ENCODE measurements at regions not wholly inside any gene's neighbourhood (a gene's known extent, or its start where the extent isn't known, plus 50 kb on each side); places are given as distances from the start of the nearest gene placed in this dataset.

DNA sequence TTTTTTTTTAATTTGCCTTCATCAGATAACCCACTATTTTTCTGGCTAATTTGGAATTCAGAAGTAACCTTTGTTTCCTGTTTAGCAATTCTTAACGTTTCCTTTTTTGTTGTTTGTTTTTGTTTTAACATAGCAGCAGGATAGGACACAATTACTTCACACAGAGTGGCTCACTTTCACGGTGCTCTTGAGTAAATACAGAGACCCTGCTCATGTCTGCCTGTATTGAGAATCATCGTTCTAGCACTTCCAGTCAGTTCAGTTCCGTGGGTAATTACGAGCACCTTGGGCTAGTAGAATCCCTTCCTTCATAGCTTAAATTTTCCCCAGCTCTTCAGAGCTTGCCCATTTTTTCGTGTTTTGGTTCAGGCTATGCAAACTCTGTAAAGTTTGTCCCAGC lies 1225.4 kb upstream of the LRRTM1 start:
- TF ChIP-seq TAF1 (IDR thresholded peaks at IDR 0.05; ENCODE audit: low read depth) (no peak), FOXM1 (IDR thresholded peaks at IDR 0.05; ENCODE audit: borderline replicate concordance, low read depth) (no peak), ZBTB7A (IDR thresholded peaks at IDR 0.05; ENCODE audit: low read depth) (no peak), TCF12 (IDR thresholded peaks at IDR 0.05; ENCODE audit: low read depth) (no peak), CEBPB (IDR thresholded peaks at IDR 0.05) (no peak), YY1 (IDR thresholded peaks at IDR 0.05; ENCODE audit: low read depth) (no peak), CREB1 (IDR thresholded peaks at IDR 0.05; ENCODE audit: low read depth) (no peak), RAD21 (IDR thresholded peaks at IDR 0.05; ENCODE audit: low read depth) (no peak), EP300 (IDR thresholded peaks at IDR 0.05; ENCODE audit: borderline replicate concordance) (no peak), TEAD4 (IDR thresholded peaks at IDR 0.05) (no peak), NFIC (IDR thresholded peaks at IDR 0.05) (no peak), EGR1 (IDR thresholded peaks at IDR 0.05) (no peak)
- TF ChIP-seq, protein P1, sequence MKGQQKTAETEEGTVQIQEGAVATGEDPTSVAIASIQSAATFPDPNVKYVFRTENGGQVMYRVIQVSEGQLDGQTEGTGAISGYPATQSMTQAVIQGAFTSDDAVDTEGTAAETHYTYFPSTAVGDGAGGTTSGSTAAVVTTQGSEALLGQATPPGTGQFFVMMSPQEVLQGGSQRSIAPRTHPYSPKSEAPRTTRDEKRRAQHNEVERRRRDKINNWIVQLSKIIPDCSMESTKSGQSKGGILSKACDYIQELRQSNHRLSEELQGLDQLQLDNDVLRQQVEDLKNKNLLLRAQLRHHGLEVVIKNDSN (IDR thresholded peaks at IDR 0.05) = no peak
- TF ChIP-seq, protein P2, sequence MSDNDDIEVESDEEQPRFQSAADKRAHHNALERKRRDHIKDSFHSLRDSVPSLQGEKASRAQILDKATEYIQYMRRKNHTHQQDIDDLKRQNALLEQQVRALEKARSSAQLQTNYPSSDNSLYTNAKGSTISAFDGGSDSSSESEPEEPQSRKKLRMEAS (IDR thresholded peaks at IDR 0.05) = no peak
- TF ChIP-seq, protein P3, sequence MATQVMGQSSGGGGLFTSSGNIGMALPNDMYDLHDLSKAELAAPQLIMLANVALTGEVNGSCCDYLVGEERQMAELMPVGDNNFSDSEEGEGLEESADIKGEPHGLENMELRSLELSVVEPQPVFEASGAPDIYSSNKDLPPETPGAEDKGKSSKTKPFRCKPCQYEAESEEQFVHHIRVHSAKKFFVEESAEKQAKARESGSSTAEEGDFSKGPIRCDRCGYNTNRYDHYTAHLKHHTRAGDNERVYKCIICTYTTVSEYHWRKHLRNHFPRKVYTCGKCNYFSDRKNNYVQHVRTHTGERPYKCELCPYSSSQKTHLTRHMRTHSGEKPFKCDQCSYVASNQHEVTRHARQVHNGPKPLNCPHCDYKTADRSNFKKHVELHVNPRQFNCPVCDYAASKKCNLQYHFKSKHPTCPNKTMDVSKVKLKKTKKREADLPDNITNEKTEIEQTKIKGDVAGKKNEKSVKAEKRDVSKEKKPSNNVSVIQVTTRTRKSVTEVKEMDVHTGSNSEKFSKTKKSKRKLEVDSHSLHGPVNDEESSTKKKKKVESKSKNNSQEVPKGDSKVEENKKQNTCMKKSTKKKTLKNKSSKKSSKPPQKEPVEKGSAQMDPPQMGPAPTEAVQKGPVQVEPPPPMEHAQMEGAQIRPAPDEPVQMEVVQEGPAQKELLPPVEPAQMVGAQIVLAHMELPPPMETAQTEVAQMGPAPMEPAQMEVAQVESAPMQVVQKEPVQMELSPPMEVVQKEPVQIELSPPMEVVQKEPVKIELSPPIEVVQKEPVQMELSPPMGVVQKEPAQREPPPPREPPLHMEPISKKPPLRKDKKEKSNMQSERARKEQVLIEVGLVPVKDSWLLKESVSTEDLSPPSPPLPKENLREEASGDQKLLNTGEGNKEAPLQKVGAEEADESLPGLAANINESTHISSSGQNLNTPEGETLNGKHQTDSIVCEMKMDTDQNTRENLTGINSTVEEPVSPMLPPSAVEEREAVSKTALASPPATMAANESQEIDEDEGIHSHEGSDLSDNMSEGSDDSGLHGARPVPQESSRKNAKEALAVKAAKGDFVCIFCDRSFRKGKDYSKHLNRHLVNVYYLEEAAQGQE (IDR thresholded peaks at IDR 0.05; ENCODE audit: low read depth) = no peak

DNA sequence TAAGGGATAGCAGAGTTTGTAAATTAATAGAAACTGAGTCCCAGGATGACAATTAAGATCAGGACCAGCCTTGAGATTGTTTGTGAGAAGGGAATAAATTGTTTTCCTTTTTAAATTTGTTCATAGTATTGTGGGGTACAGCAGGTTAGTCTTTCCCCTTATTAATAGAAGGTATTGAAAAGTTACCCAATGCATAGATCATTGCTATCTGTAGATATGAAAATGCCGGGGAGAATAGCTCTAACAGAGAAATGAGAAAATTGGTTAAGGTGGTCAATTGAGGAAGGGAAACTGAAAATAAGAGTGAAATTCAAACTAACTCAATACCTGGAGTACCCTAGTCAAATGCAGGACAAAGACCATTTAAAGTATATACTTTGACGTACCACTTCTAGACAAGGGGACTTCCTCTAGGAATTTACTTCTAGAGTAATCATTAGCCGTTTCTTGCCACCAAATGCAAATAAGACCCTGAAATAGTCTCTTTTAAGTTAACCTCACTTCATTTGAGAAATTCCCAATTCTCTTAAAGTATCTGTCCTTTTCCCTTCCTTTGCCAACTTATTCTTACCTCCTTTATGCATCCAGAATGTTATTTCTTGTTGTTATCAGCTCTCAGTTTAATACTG lies 1224.4 kb upstream of the LRRTM1 start:
- TF ChIP-seq EP300 (IDR thresholded peaks at IDR 0.05; ENCODE audit: borderline replicate concordance) (no peak), YY1 (IDR thresholded peaks at IDR 0.05; ENCODE audit: low read depth) (no peak), TAF1 (IDR thresholded peaks at IDR 0.05; ENCODE audit: low read depth) (no peak), NFIC (IDR thresholded peaks at IDR 0.05) (no peak), EGR1 (IDR thresholded peaks at IDR 0.05) (no peak), CEBPB (IDR thresholded peaks at IDR 0.05) (no peak), RAD21 (IDR thresholded peaks at IDR 0.05; ENCODE audit: low read depth) (no peak), CREB1 (IDR thresholded peaks at IDR 0.05; ENCODE audit: low read depth) (no peak), FOXM1 (IDR thresholded peaks at IDR 0.05; ENCODE audit: borderline replicate concordance, low read depth) (no peak), TCF12 (IDR thresholded peaks at IDR 0.05; ENCODE audit: low read depth) (no peak)
- TF ChIP-seq, protein P2 (IDR thresholded peaks at IDR 0.05) = no peak
- TF ChIP-seq, protein P1 (IDR thresholded peaks at IDR 0.05) = no peak

DNA sequence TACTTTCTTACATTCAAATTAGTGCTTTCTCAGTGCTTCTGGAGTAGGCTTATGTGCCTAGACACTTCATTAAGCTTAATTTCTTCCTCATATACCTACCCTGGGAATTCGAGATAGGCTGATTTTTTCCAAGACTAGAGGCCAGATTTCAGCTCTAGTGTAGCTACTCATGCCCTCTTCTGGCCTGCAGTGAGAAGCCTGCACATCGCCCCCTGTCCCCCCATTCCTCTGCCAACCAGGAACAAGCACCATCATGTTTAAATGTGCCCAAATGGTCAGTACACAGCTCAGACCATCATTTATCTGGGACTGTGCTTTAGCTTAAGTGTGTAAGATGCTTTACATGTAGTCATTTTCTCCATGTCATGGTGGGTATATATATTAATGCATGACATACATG lies 1218.8 kb upstream of the LRRTM1 start:
- TF ChIP-seq YY1 (IDR thresholded peaks at IDR 0.05; ENCODE audit: low read depth) (no peak), EGR1 (IDR thresholded peaks at IDR 0.05) (no peak), NFIC (IDR thresholded peaks at IDR 0.05) (no peak), CREB1 (IDR thresholded peaks at IDR 0.05; ENCODE audit: low read depth) (no peak)

DNA sequence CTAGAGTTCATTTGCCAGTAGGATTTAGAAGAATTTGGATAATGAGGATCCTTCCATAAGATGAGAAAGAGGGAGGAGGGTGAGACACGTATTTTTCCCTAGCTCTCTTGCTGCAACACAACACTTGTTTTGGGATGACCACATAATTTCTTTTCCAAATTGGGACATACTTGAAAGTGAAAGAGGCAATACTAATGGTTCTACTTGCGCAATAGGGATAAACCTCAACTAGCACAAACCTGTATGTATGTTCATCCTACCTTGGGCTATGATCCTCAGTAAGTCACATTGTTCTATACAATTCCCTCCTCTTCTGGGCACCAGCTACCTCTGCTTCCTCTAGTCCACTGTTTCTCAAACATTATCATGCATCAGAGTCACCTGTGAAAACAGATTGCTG lies 1208.8 kb upstream of the LRRTM1 start:
- no peak for TF ChIP-seq YY1 (IDR thresholded peaks at IDR 0.05; ENCODE audit: low read depth)
- TF ChIP-seq TEAD4 (IDR thresholded peaks at IDR 0.05) = no peak
- no peak for TF ChIP-seq EP300 (IDR thresholded peaks at IDR 0.05; ENCODE audit: borderline replicate concordance)
- TF ChIP-seq TAF1 (IDR thresholded peaks at IDR 0.05; ENCODE audit: low read depth) = no peak
- TF ChIP-seq, protein P3 (IDR thresholded peaks at IDR 0.05; ENCODE audit: low read depth) = no peak
- no peak for TF ChIP-seq NFIC (IDR thresholded peaks at IDR 0.05)
- TF ChIP-seq CEBPB (IDR thresholded peaks at IDR 0.05) = no peak
- TF ChIP-seq CREB1 (IDR thresholded peaks at IDR 0.05; ENCODE audit: low read depth) = no peak
- no peak for TF ChIP-seq EGR1 (IDR thresholded peaks at IDR 0.05)
- TF ChIP-seq RAD21 (IDR thresholded peaks at IDR 0.05; ENCODE audit: low read depth) = no peak
- no peak for TF ChIP-seq FOXM1 (IDR thresholded peaks at IDR 0.05; ENCODE audit: borderline replicate concordance, low read depth)
- TF ChIP-seq, protein P1 (IDR thresholded peaks at IDR 0.05) = no peak
- TF ChIP-seq TCF12 (IDR thresholded peaks at IDR 0.05; ENCODE audit: low read depth) = no peak
- TF ChIP-seq, protein P2 (IDR thresholded peaks at IDR 0.05) = no peak
- no peak for TF ChIP-seq ZBTB7A (IDR thresholded peaks at IDR 0.05; ENCODE audit: low read depth)

DNA sequence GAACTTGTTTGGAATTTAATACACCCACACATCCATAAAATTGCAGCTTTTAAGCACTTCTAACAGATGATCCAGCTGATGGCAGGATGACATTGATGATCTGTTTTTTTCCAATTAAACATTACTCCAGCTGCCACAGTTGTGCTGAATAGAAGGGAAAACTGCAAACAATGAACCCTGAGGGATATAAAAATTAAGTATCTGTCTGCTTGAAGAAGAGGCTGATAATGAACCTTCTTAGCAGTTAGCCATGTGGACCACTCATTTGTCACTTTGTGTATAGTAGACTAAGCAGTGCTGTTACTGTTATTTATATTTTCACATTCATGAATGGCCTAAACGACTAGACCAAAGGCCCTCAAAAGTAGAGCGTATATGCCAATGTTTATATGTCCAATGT lies 1201.0 kb upstream of the LRRTM1 start:
- TF ChIP-seq EP300 (IDR thresholded peaks at IDR 0.05; ENCODE audit: borderline replicate concordance) (no peak), ZBTB7A (IDR thresholded peaks at IDR 0.05; ENCODE audit: low read depth) (no peak)
- TF ChIP-seq, protein P3 (IDR thresholded peaks at IDR 0.05; ENCODE audit: low read depth) = no peak
